OCI-LY7 (cell line): ENCODE measurements at regions not wholly inside any gene's neighbourhood (a gene's known extent, or its start where the extent isn't known, plus 50 kb on each side); places are given as distances from the start of the nearest gene placed in this dataset.

Source experiments
- EZH2phosphoT487 ChIP-seq: fragments of 200-600 bp; sonication (generic); IDR thresholded peaks from 2 replicates; pipeline ENCODE4 v1.6.1; 2018; ENCODE audit warnings: low read depth, borderline replicate concordance, mild to moderate bottlenecking, mixed run types, antibody characterized with exemption, low read length, moderate library complexity, mixed read lengths
- TF ChIP-seq, protein P1 (sequence below): fragments of 200-600 bp; sonication (generic); conservative IDR thresholded peaks from 2 replicates; pipeline ENCODE4 v1.5.1; 2014; ENCODE audit warnings: mild to moderate bottlenecking, antibody characterized with exemption, low read length, moderate library complexity, mixed read lengths

DNA sequence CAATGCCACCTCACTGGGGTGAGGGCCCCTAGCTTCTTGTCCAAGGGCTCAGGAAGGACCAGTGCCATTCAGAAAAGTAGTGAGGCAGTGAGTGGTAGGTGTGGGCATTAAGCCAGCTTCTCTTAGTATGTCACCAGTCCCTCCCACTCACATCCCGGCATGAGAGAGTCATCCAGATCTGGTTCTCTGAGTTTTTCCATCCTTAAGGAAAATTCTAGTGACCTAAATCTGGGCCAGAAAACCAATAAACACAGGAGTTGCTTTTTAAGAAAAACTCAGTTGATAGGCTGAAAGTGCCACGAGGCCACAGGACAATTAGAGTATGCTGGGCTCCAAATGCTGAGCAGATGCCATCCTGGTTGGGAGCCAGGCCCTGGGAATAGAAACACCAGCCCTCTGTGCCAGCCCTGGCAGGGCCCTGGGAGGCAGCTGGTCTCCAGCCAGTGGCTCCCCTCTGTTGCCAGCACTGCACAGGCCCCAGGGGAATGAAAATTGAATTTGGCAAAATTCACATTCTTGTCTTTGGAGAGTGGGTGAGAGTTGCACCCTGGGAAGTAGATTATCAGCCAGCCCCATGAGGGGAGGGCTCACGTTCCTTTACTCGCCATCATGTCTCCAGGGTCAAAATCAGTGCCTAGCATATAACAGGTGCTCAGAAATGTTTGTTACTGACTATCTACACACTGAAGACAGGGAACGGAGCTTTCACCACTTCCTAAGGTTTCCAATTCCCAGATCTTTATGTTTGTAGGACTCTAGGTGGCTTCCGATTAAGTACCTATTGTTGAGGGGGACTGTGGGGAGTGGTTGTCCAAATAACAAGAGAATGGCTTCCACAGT, 52.8 kb downstream of the FAM43A start:
- TF ChIP-seq, protein P1, sequence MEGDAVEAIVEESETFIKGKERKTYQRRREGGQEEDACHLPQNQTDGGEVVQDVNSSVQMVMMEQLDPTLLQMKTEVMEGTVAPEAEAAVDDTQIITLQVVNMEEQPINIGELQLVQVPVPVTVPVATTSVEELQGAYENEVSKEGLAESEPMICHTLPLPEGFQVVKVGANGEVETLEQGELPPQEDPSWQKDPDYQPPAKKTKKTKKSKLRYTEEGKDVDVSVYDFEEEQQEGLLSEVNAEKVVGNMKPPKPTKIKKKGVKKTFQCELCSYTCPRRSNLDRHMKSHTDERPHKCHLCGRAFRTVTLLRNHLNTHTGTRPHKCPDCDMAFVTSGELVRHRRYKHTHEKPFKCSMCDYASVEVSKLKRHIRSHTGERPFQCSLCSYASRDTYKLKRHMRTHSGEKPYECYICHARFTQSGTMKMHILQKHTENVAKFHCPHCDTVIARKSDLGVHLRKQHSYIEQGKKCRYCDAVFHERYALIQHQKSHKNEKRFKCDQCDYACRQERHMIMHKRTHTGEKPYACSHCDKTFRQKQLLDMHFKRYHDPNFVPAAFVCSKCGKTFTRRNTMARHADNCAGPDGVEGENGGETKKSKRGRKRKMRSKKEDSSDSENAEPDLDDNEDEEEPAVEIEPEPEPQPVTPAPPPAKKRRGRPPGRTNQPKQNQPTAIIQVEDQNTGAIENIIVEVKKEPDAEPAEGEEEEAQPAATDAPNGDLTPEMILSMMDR, result no peak
- TF ChIP-seq EZH2phosphoT487, result no peak
